K562 (cell line): ENCODE measurements at regions not wholly inside any gene's neighbourhood (a gene's known extent, or its start where the extent isn't known, plus 50 kb on each side); places are given as distances from the start of the nearest gene placed in this dataset.

Experiments
- ATAC-seq: fragments of 200-7000 bp; cut with Tn5 transposase; 3 replicates; pipeline ENCODE4 v1.9.1; 2020; ENCODE audit warnings: moderate library complexity
- BruUV-seq: library from RNA; stranded (reverse); fragments of 400-500 nt; replicated peaks from 2 replicates; lab custom pipeline; 2021; lab: Mats Ljungman, UMichigan
- CTCF ChIA-PET: fragments of 300-600 bp; formaldehyde crosslinking; extraction: SDS; loops from one replicate; lab custom pipeline; 2021; ENCODE audit warnings: low intra/inter-chr PET ratio; lab: Yijun Ruan, JAX
- POLR2A ChIA-PET: fragments of 300-600, 350-650 bp; sonication (Branson Sonifier 250); formaldehyde crosslinking; extraction: SDS; loops from one replicate; lab custom pipeline; 2021; ENCODE audit warnings: antibody characterized with exemption, inconsistent platforms; lab: Yijun Ruan, JAX
- DNase-seq, 4 experiments: peaks; one replicate each; pipeline versions ENCODE4 v3.0.0 to v3.0.0-alpha.2; 2011 to 2018; ENCODE audit warnings: low spot score in 3 of 4, mixed read lengths in 3 of 4; ENCODE audit errors: extremely low read depth in 1 of 4
- FAIRE-seq: peaks from 2 replicates; lab custom pipeline; 2011; peaks lifted over from hg19 to GRCh38; lab: Jason Lieb, UNC
- H2AFZ ChIP-seq: 2 replicates; pipeline ENCODE4 v1.6.0; 2011; ENCODE audit warnings: low read depth, low read length, control low read depth, inconsistent platforms
- H3K27ac ChIP-seq: fragments of 200-600 bp; 3 replicates; pipeline ENCODE4 v1.8.0; 2011; ENCODE audit warnings: low read depth, mild to moderate bottlenecking, control low read depth, inconsistent platforms, low read length, moderate library complexity, mixed read lengths; ENCODE audit errors: extremely low read depth
- H3K27me3 ChIP-seq, 2 experiments: fragments of 300-600 bp in 1 of 2; 2 replicates in 1 of 2; 3 replicates in 1 of 2; pipeline versions ENCODE4 v1.6.0 to v1.8.0; 2011; ENCODE audit warnings: inconsistent platforms in 2 of 2, low read length in 2 of 2, mild to moderate bottlenecking in 1 of 2, mixed read lengths in 1 of 2, moderate library complexity in 1 of 2; ENCODE audit not compliant: control insufficient read depth in 2 of 2, insufficient read depth in 2 of 2
- H3K36me3 ChIP-seq: fragments of 300-600 bp; 3 replicates; pipeline ENCODE4 v1.8.0; 2011; ENCODE audit warnings: mild to moderate bottlenecking, low read length, inconsistent platforms; ENCODE audit not compliant: control insufficient read depth, insufficient read depth
- H3K4me1 ChIP-seq, 2 experiments: fragments of 200-600 bp in 1 of 2; replicated peaks in 1 of 2; 2 replicates in 1 of 2; 3 replicates in 1 of 2; pipeline versions ENCODE4 v1.5.1 to v1.8.0; 2011; ENCODE audit warnings: inconsistent platforms in 2 of 2, low read length in 2 of 2, mild to moderate bottlenecking in 1 of 2, mixed read lengths in 1 of 2, moderate library complexity in 1 of 2; ENCODE audit not compliant: control insufficient read depth in 2 of 2, insufficient read depth in 2 of 2
- H3K4me2 ChIP-seq: 2 replicates; pipeline ENCODE4 v1.6.1; 2011; ENCODE audit warnings: low read length, control low read depth, inconsistent platforms, mixed read lengths; ENCODE audit not compliant: insufficient read depth
- H3K4me3 ChIP-seq: fragments of 200-600 bp; sonication (generic), shearing (Covaris generic); 2 replicates; pipeline ENCODE4 v1.5.1; 2016; ENCODE audit warnings: control low read depth, inconsistent platforms
- H3K79me2 ChIP-seq: fragments of 200-600 bp; 3 replicates; pipeline ENCODE4 v1.8.0; 2011; ENCODE audit warnings: low read length, inconsistent platforms; ENCODE audit not compliant: control insufficient read depth, insufficient read depth
- H3K9ac ChIP-seq, 2 experiments: 2 replicates each; pipeline versions ENCODE4 v1.6.0 to v1.6.1; 2011; ENCODE audit warnings: low read depth in 2 of 2, low read length in 2 of 2, control low read depth in 1 of 2, inconsistent platforms in 1 of 2, mild to moderate bottlenecking in 1 of 2, mixed read lengths in 1 of 2; ENCODE audit not compliant: insufficient read depth in 1 of 2
- H3K9me1 ChIP-seq: one replicate; pipeline ENCODE4 v1.6.0; 2011; ENCODE audit warnings: inconsistent platforms, mild to moderate bottlenecking, low read length, moderate library complexity; ENCODE audit not compliant: control insufficient read depth, insufficient read depth
- H3K9me3 ChIP-seq: replicated peaks from 2 replicates; pipeline ENCODE4 v1.5.1; 2011; ENCODE audit warnings: low read depth, low read length, inconsistent platforms; ENCODE audit not compliant: control insufficient read depth, insufficient read depth
- H4K20me1 ChIP-seq: replicated peaks from 2 replicates; pipeline ENCODE4 v1.6.1; 2011; ENCODE audit warnings: low read length, inconsistent platforms, mixed read lengths; ENCODE audit not compliant: control insufficient read depth, insufficient read depth
- CBFA2T3 ChIP-seq: fragments of 450-650 bp; IDR thresholded peaks from 2 replicates; pipeline ENCODE4 v1.6.1; 2017
- CREB5 ChIP-seq: fragments of 250-450 bp; sonication (Bioruptor Pico); IDR thresholded peaks from 2 replicates; pipeline ENCODE4 v1.5.0; 2020; ENCODE audit warnings: mild to moderate bottlenecking
- E2F3 ChIP-seq: fragments of 250-450 bp; sonication (Bioruptor Pico); IDR thresholded peaks from 2 replicates; pipeline ENCODE4 v1.4.0; 2020; ENCODE audit warnings: mild to moderate bottlenecking
- ETS2 ChIP-seq: IDR thresholded peaks from 2 replicates; pipeline ENCODE4 v1.6.1; 2016; ENCODE audit warnings: borderline replicate concordance, missing genetic modification characterization, mild to moderate bottlenecking, moderate library complexity, missing compliant biosample characterization; ENCODE audit not compliant: poor library complexity, severe bottlenecking
- HES1 ChIP-seq: fragments of 450-650 bp; IDR thresholded peaks from 2 replicates; pipeline ENCODE4 v1.6.1; 2016; ENCODE audit warnings: low read depth, mild to moderate bottlenecking, moderate library complexity
- LCOR ChIP-seq: sonication (generic); formaldehyde crosslinking; IDR thresholded peaks from 2 replicates; pipeline ENCODE4 v1.8.0; 2022; ENCODE audit warnings: mild to moderate bottlenecking, missing genetic modification reagents
- NFE2 ChIP-seq: IDR thresholded peaks from 2 replicates; pipeline ENCODE4 v1.6.1; 2014; ENCODE audit warnings: antibody characterized with exemption, low read depth
- RCOR1 ChIP-seq, 2 experiments: IDR thresholded peaks; 2 replicates each; pipeline ENCODE4 v1.6.1; 2012; ENCODE audit warnings: low read depth in 2 of 2, low read length in 2 of 2, borderline replicate concordance in 1 of 2, improper control_type of control experiment in 1 of 2
- ZBTB12 ChIP-seq: fragments of 250-450 bp; sonication (Bioruptor Pico); IDR thresholded peaks from 2 replicates; pipeline ENCODE4 v1.4.0; 2020
- ZEB2 ChIP-seq: fragments of 450-650 bp; IDR thresholded peaks from 2 replicates; pipeline ENCODE4 v1.6.1; 2016
- ZNF324 ChIP-seq: fragments of 250-450 bp; sonication (Bioruptor Pico); IDR thresholded peaks from 2 replicates; pipeline ENCODE4 v1.4.0; 2020; ENCODE audit warnings: mild to moderate bottlenecking
- ZNF347 ChIP-seq: fragments of 450-650 bp; formaldehyde crosslinking; IDR thresholded peaks from 2 replicates; pipeline ENCODE4 v1.4.0; 2020; ENCODE audit warnings: low read depth, mild to moderate bottlenecking, moderate library complexity
- ZNF655 ChIP-seq: fragments of 250-450 bp; sonication (Bioruptor Pico); IDR thresholded peaks from 2 replicates; pipeline ENCODE4 v1.5.0; 2021
- WGBS: fragments of 100-300 bp; shearing (Covaris generic); methylation state at CpG from one replicate; pipeline ENCODE4 v1.1.6; 2016; ENCODE audit warnings: low coverage, mixed read lengths; ENCODE audit not compliant: insufficient coverage; ENCODE audit errors: missing lambda C conversion rate; 5-methylcytosine and 5-hydroxymethylcytosine counted together
- in situ Hi-C: fragments of 300-500 bp; cut with MboI; formaldehyde crosslinking; loops from 4 replicates; pipeline ENCODE4 v1.15.0; 2018; ENCODE audit warnings: inconsistent platforms, mixed read lengths
- intact Hi-C: fragments of 100-400 bp; cut with micrococcal nuclease; formaldehyde crosslinking; loops from 2 replicates; pipeline ENCODE4 v1.14.2; 2022

- POLR2A ChIA-PET, result no interaction called here
- H3K9me1 ChIP-seq, result no peaks in the 10 kb centered on the region
- H3K9ac ChIP-seq, result no peak overlapping the region
- no peak overlapping the region for H3K4me3 ChIP-seq
- no peaks in the 10 kb centered on the region for H3K79me2 ChIP-seq
- H3K9me3 ChIP-seq, result no peaks in the 10 kb centered on the region
- no peaks in the 10 kb centered on the region for H4K20me1 ChIP-seq
- FAIRE-seq (no peak), DNase-seq (no peak), ATAC-seq (no peak)
- in situ Hi-C loops, result no loop called here
- intact Hi-C loops, result no loop called here
- no peak overlapping the region for H3K27ac ChIP-seq
- CTCF ChIA-PET, result no interaction called here
- no peak overlapping the region for H3K4me2 ChIP-seq
- H3K4me1 ChIP-seq, result no peaks in the 10 kb centered on the region
- TF ChIP-seq ZBTB12 (no peak), NFE2 (no peak), HES1 (no peak), RCOR1 (IDR thresholded peaks at IDR 0.05; ENCODE audit: borderline replicate concordance in 1 of 2, low read depth in 2 of 2, low read length in 2 of 2) (no peak)
- WGBS, result 0% methylated on average over 3 of the region's 3 CpGs
- H3K27me3 ChIP-seq, result no peaks in the 10 kb centered on the region
- no peaks in the 10 kb centered on the region for H3K36me3 ChIP-seq
- BruUV-seq, result no TSS peak
- no peak overlapping the region for H2AFZ ChIP-seq
Observed at GRCh38 chrX:21150208-21150607, 224.0 kb upstream of the CNKSR2 start.

GRCh38 chrX:21151051-21151450 lies 223.2 kb upstream of the CNKSR2 start:
- no peak overlapping the region for H3K4me2 ChIP-seq
- no peaks in the 10 kb centered on the region for H3K27me3 ChIP-seq
- H3K27ac ChIP-seq, result no peak overlapping the region
- BruUV-seq, result no TSS peak
- no peaks in the 10 kb centered on the region for H3K9me1 ChIP-seq
- H3K4me3 ChIP-seq, result no peak overlapping the region
- no peaks in the 10 kb centered on the region for H3K36me3 ChIP-seq
- in situ Hi-C loops (no loop called here), intact Hi-C loops (no loop called here)
- H4K20me1 ChIP-seq, result no peaks in the 10 kb centered on the region
- H2AFZ ChIP-seq, result no peak overlapping the region
- ChIA-PET POLR2A (no interaction called here), CTCF (no interaction called here)
- FAIRE-seq, result no peak
- H3K79me2 ChIP-seq, result no peaks in the 10 kb centered on the region
- H3K4me1 ChIP-seq, result no peaks in the 10 kb centered on the region
- ATAC-seq, result no peak
- 0% methylated on average over 1 of the region's 1 CpG for WGBS
- no peaks in the 10 kb centered on the region for H3K9me3 ChIP-seq
- no peak overlapping the region for H3K9ac ChIP-seq
- no peak for DNase-seq
- TF ChIP-seq ZNF324 (CRISPR knock-in tag), result no peak
- TF ChIP-seq ZEB2, result no peak
- no peak for TF ChIP-seq ZNF655
- no peak for TF ChIP-seq ETS2 (tag)
- no peak for TF ChIP-seq ZNF347
- TF ChIP-seq CBFA2T3, result no peak
- no peak for TF ChIP-seq E2F3
- no peak for TF ChIP-seq LCOR (CRISPR knock-in tag)
- TF ChIP-seq CREB5 (CRISPR knock-in tag), result no peak
